HEK293 (cell line): ENCODE measurements at regions not wholly inside any gene's neighbourhood (a gene's known extent, or its start where the extent isn't known, plus 50 kb on each side); places are given as distances from the start of the nearest gene placed in this dataset.

Experiments
- KLF16 ChIP-seq: fragments of 450-650 bp; formaldehyde crosslinking; IDR thresholded peaks from 2 replicates; pipeline ENCODE4 v1.5.1; 2017; ENCODE audit warnings: missing biosample characterization, missing genetic modification characterization
- ZNF580 ChIP-seq: fragments of 450-650 bp; formaldehyde crosslinking; IDR thresholded peaks from 2 replicates; pipeline ENCODE4 v1.5.1; 2016; ENCODE audit warnings: missing biosample characterization, missing genetic modification characterization

- no peak for TF ChIP-seq ZNF580 (tag by site-specific recombination)
- TF ChIP-seq KLF16 (tag by site-specific recombination): no peak
These were observed 123.3 kb upstream of the KYNU start for GRCh38 chr2:142754182-142754581.
